ENCODE measurements at regions not wholly inside any gene's neighbourhood (a gene's known extent, or its start where the extent isn't known, plus 50 kb on each side); places are given as distances from the start of the nearest gene placed in this dataset.
A peak's percentile ranks its signal among the peaks of the same experiment; 100 is the strongest.
"Not testable (repeated sequence)": the region's sequence is repeated elsewhere in the genome, so short reads cannot be mapped to it uniquely, and the experiment has no call there.

DNA sequence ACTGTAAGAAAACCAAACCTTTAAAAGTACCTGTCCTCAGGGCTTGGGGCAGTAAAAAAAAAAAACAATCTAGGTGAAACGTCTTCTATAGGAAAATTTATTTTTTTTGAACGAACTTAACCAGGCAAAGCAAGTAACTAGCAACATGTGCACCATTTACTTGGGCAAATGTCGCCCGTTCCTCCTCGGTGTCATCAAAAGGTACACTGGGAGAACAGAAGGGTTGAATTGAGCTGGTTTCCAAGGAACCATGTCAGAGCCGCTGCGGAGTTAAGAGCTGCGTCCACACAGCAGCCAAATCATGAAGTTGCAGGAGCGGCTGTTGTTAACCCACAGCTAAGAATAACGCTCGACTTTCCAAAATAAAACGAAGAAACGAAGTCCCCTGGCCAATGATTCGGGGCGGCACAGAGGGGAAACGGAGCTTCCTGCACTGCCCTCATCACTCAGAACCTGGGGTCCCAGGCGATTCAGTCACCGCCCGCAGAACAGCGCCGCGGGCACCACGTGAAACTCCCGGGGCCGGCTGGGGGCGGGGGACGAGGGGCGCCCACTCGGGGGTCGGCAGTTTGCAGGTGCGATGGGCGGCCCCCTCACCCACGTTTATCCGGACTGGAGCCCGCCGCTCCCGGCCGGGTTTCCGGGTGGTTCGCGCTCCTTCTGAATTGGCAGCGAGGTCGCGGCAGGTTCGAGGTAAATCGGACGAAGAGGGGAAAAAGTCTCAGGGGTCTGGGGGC lies 53.6 kb upstream of the PLGLB1 start:
- not testable (repeated sequence) for FAIRE-seq
- peak in 1 of 2 donors; percentile 4 for DNase-seq (ENCODE audit: low spot score in 2 of 2)

DNA sequence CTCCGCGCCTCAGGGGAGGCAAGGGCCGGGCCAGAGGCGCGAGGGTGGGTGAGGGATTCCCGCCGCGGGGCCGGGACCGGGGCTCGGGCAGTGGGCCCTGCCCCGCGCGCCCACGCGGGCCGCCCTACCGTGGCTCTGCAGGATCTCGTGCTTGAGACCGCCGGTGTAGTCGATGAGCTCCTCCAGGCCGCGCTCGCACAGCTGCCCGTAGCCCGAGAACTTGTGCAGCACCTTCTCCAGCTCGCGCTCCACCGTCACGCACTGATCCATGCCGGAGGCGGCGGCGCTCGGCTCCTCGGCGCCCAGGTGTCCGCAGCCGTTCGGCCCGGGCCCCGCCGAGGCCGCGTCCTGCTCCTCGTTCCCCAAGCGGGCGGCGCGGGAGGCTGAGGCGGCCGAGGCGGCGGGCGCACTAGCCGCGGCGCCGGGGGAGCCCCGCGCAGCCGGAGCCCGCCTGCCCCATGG lies 54.2 kb upstream of the PLGLB1 start:
- FAIRE-seq, result not testable (repeated sequence)
- peak in 1 of 2 donors; percentile 12 for DNase-seq (ENCODE audit: low spot score in 2 of 2)

DNA sequence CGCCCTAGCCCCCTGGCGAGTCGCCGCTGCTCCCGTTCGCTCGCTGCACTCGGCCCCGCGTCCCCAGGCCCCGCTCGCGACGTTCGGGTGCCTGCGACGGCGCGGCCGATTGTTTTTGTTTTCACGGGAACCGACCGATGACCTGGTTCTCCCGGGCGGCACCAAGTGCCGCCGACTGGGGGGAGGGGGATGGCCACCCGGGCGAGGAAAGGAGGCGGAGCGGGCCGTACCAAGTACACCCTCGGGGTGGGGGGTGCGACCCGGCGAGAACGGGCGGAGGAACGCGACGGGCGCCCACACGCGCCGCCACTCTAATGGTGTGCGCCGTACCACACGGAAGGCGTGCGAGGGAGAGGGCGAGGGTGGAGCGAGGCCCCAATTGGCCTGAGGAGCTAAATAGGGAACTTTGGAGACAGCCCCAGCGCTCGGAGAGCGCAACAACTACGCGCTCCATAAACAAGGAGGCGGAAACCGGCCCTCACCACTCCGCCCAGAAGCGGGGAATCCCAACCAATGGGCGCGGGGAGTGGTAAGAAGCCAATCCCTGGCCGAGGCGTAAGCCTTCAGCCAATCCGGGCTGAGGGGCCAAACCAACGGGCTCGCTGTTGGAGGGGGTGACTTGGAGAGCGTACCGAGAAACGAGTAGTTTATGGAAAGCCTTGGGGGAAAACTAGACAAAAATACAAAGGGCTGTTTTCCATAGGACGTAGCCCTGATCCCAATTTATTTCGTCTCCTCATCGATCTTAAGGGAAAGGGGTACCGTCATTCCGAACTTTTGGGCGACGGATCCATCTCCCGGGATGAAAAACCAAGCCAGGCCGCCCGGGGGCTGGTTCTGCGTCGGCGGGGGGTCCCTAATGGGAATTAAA lies 54.8 kb upstream of the PLGLB1 start:
- DNase-seq (ENCODE audit: low spot score in 2 of 2) (peak in 1 of 2 donors; percentile 63), FAIRE-seq (peak; percentile 87)

DNA sequence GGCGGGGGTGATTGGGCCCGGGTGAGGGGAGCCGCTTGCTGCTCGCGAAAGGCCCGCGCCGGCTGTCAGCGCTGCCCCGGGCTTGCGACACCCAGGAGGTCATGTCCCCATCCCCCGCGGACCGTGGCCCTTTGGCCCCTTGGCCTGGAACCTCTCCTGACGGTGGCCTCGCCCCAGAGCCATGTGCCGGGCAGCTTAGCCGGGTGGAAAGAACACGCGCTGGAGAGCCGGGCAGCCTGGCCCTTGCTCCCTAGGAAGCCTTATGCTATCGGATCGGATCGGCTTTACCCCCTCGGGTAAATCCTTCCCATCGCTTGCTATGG lies 55.4 kb upstream of the PLGLB1 start:
- DNase-seq (ENCODE audit: low spot score in 2 of 2); FAIRE-seq: not testable (repeated sequence)

DNA sequence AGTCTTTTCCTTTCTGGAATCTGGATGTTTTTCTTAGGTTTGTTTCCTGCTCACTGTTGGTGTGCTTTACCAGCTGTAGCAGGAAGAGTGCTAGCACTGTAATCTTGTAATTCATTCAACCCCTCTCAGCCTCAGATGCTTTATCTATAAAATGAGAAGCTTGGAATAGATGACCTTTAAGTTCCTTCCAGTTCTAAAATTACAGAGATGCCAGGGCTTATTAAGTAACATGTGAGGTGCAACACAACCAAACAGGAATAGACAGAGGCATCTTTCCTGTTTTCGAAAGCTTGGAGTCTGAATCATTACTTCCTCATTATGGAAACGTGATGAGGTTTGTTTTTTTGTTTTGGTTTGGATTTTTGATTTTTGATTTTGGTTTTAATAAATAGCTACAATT lies 60.1 kb upstream of the PLGLB1 start:
- not testable (repeated sequence) for FAIRE-seq; DNase-seq (ENCODE audit: low spot score in 2 of 2)

DNA sequence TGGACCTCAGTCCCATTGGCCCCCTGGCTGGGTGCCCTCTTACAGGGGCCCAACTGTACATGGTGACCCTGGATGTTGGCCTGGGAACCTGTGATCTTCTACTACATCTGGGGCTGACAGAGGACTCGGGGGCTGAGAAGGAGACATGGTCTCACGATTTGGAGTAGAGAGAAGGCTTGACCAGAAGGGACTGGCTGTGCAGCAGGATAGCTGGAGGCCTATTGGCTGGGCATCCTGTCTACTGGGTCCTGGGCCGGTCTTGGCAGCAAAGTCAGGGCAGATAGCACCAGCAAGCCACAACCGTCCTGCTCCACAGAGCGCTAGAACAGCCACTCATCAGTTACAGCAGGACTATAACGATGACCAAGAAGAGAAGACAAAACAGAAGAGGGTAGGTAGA lies 66.4 kb upstream of the PLGLB1 start:
- not testable (repeated sequence) for DNase-seq (ENCODE audit: low spot score in 2 of 2); FAIRE-seq

DNA sequence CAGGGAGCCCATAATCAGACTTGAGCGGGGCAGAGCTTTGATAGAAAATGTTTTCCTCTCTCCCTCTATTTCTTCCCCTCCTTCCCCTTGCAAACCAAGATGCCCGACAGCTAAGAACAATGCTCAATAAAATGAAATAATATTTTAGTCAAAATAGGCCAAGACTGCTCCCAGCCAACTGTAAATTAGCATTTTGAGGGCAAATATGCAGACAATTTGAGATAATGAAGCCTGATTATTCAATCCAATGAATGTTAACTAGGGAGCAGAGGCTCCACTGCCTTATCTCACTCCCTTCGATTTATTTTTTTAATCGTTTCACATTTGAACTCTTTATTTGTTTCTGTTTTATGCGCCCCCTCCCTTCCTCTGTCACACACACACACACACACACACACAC lies 67.8 kb upstream of the PLGLB1 start:
- not testable (repeated sequence) for DNase-seq (ENCODE audit: low spot score in 2 of 2); FAIRE-seq

DNA sequence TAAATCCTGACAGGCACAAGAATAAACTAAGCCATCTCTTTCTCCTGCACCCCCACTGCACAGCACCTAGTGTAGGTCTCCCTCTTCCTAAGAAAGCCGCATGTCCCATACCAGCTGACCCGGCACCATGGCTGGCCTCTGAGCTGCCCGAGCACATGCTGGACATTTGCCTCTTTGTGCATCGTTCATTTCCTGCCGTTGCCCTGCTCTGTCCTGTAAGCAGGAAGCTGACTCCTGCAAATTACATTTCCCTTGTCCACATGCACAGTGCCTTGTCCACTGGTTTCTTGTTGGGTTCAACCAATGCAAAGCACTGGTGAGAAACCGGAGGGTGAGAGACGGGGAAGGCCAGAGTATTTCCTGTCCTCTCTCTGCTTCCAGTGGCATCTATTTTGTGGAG lies 71.6 kb upstream of the PLGLB1 start:
- DNase-seq (ENCODE audit: low spot score in 2 of 2); FAIRE-seq: not testable (repeated sequence)

DNA sequence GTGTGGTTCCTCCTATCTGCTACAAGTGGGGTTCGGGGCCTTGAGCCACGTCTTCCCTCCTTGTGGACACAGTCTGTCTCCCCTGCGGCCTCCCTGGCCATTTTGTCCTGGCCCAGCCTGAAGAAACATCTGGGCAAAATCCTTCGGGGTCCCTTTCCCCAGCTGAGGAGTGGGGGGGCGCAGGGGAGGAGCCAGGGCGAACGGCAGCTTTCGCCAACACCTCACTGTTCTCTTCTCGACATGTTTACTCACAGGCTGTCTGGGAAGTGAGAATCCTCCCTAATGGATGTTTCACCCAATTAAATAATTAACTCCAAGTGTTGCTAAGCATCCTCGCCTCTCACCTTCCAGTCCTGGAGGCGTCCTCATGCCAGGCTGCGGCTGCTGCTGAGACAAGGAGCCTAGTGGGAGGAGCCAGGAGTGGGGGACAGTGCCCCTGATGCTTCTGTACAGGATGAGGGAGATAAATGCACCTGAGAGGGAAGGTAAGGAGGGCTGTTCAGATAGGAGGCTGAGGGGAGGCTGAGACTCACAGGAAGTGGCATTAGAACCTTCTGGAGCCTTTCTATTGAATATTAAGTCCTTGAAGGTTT lies 72.4 kb upstream of the PLGLB1 start:
- FAIRE-seq; DNase-seq (ENCODE audit: low spot score in 2 of 2): not testable (repeated sequence)

DNA sequence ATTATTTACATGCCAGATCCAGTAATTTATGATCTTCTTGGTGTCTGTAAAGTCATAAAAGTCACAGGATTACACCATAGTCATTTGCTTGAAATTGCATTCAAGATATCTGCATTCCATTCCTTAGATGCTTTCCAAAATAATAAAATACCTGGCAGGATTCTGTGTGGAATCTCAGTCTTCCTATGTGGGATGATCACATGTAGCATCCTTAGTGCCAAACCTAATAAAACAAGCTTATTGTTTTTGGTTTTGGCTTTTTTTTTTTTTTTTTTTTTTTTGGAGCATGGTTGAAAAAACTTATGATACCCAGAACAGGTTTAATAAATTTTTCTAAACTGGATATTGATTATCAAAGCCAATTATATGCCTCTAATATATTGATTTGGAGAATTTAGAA lies 74.2 kb upstream of the PLGLB1 start:
- FAIRE-seq; DNase-seq (ENCODE audit: low spot score in 2 of 2): not testable (repeated sequence)

DNA sequence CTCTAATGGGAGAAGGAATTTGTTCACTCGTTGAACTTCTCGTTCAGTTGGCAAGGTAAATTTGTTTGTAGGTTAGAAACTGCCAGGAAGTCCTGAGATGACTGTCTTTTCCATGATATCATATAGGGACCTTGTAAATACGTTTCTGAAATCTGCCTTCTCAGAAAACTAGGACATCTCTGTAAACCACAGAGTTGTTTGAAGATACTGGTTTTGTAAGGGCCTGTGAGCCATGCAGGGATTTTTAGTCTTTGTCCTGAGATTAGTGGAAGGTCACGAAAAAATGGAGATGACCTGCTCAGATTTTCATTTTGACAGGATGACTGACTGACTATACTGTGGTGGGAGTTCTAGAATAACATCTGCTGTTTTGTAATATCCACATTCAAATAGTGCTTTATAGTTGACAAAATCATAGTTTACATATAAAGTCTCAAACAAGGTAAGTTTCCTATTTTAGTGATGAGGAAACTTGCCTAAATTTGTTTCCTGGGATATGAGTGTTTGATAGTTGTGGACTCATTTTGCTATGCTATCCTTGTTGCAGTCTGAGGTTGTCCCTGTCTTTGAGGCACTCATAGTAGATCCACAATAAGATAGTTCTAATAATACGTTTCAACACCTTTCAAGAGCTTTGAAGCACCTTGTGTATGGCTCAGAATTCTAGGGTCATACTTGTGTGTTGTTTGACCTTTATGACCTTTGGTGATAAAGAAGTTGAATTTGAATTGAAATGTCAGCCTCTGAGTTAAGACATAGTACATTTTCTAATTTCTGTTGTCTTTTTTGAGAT lies 107.3 kb upstream of the PLGLB1 start:
- DNase-seq (ENCODE audit: low spot score in 2 of 2); FAIRE-seq: not testable (repeated sequence)

DNA sequence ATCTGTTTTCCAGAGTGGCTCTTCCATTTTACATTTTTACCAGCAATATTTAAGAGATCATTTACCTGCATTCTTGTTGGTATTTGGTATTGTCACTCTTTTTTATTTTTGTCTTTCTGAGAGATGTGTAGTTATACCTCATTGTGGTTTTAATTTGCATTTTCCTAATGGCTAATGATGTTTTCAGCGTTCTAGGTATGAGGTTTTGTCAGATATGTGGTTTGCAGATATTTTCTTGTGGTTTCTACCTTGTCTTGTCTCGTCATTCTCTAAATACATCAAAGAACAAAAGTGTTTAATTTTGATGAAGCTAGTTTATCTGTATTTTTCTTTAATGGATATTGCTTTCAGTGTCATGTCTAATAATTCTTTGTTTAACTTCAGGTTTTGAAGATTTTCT lies 110.9 kb upstream of the PLGLB1 start:
- not testable (repeated sequence) for FAIRE-seq; DNase-seq (ENCODE audit: low spot score in 2 of 2)

DNA sequence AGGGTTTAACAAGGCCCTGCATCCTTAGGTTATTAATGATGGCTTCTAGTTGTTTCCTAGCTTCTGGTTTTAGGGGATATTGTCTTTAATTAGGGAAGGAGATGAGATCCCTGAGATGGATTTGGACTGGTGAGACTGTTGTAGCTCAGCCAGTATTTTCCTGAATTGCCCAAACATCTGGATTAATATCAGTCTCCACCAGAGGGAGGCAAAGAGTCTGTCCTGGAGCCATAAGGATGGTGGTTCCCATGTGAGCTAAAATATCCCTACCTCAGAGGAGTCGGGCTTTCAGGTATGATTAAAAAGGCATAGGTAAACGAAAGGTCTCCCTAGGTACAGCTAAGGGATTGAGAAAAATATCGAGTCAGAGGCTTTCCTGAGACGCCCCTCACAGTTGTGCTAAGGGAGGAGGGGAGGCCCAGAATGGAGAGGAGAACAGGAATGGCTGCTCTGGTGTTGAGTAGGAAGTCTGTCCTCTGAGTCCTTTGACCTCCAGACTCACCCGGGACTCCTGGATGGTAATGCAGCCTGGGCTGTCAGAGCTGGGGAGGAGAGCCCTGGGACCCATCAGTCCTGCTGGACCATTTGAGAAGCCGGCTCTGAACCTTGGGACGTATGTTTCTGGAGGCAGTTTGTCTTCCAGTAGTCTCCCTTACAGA lies 130.3 kb upstream of the PLGLB1 start:
- DNase-seq (ENCODE audit: low spot score in 2 of 2); FAIRE-seq: not testable (repeated sequence)

DNA sequence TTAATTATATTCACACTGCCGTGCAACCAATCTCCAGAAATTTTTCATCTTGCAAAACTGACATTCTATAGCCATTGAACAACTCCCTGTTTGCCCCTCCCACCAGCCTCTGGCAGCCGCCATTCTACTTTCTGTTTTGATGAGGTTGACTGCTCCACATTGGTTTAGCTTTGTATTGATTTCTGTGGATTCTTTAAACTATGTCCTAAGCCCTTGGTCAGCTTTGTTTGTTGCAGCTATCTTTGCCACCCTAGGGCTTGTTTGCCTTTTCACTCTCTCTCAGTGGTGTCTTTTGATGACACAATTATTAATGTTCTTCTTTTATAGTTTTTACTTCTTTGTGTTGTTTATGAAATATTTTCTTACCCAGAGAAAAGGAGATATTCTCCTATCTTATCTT lies 152.8 kb upstream of the PLGLB1 start:
- DNase-seq (ENCODE audit: low spot score in 2 of 2); FAIRE-seq: not testable (repeated sequence)

DNA sequence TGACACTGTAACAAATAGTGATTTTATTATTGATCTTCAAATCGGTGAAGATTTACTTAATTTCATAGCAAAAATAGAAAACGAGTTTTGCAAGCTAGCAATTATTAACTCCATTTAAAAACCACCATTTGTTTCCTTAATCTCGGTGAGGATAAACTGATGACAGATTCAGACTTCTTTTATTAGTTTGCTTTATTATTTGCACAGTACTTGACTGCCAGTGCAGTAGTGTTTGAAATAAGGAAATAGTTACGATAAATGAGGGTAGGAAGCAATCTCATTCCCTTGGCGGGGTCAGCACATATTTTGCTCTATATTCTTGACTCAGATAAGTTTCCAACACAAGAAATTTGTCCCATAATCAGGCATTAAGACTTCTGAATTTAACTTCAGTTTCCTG lies 161.7 kb upstream of the PLGLB1 start:
- not testable (repeated sequence) for FAIRE-seq; DNase-seq (ENCODE audit: low spot score in 2 of 2)

DNA sequence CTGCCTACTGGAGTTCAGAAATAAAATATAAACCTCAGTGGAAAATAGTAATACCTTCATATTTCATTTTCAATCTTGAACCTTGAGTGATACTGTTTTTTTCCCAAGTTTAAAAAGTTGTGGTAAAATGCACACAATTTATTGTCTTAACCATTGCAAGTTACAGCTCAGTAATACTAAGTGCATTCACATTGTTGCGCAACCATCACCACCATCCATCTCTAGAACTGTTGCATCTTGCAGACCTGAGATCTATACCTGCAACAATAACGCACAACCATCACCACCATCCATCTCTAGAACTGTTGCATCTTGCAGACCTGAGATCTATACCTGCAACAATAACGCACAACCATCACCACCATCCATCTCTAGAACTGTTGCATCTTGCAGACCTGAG lies 162.6 kb upstream of the PLGLB1 start:
- not testable (repeated sequence) for DNase-seq (ENCODE audit: low spot score in 2 of 2); FAIRE-seq

DNA sequence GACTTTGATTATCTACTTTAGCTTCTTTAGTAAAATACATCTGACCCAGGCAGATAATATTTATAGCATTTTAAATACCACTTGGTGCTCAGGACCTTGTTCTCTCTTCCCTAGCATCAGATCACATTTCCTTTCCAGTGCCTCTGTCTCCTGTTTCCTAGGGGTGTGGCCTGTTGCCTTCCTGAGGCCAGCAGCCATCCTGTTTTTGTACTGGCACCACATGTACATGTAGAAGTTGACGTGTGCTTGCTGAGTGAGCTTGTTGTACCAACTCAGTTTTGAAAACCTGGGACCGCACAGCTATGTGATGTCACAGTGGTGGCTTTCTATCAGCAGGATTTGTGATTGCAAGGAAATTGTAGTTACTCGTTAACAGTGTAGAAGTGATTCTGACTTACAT lies 167.6 kb upstream of the PLGLB1 start:
- FAIRE-seq; DNase-seq (ENCODE audit: low spot score in 2 of 2): not testable (repeated sequence)

DNA sequence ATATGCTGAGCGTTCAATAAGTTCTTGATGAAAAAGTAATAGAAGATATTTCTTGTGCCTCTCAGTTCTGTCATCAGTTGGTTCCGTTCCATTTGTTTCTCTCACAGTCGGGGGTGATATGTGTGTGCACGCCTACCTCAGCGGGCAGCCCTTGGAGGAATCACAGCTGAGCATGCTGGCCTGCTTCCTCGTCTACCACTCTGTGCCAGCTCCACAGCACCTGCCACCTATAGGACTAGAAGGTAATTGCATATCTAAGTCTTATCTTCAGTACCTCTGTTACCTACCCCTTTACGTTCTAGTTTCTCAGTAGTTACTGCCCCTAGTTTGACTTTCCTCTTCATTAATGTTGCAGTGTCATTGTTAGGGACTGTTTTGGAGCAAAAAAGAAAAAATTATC lies 171.7 kb upstream of the PLGLB1 start:
- DNase-seq (ENCODE audit: low spot score in 2 of 2); FAIRE-seq: not testable (repeated sequence)

DNA sequence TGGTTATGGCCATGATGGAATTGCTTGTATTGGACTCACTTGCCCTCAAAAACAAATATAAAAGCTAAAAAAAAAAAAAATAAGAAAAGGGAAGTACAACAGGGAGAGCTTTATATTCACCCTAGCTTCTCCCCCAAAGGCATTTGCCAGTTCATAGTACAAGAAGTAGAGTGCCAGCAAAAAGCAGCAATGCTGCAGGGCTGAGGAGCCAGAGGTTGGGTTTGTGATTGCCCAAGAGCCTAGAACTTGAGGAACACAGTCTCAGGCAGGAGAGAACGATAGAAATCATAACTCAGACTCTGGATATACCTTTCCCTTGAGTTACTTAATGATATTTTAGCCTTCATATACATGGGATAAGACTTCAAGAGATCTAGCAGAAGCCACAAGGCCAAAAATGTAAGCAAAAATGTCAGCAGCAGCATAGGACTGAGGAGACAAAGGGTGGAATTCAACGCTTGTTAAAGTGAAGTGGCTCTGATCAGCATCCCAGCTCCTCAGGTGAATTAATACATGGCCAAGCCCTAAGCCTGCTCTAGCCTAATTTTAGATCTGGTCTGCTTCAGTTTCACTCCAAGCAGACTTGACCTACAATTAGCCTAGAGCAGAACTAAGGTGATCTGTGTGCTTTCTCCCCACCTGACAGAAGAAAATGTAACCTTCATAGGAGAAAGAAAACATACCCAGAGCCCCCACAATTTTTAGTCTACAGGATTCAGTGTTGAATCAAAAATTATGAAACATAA lies 172.8 kb upstream of the PLGLB1 start:
- FAIRE-seq; DNase-seq (ENCODE audit: low spot score in 2 of 2): not testable (repeated sequence)

All from frontal cortex (tissue), 3 donors.